Liver (tissue), 8 donors: ENCODE measurements at regions not wholly inside any gene's neighbourhood (a gene's known extent, or its start where the extent isn't known, plus 50 kb on each side); places are given as distances from the start of the nearest gene placed in this dataset.

ENCODE experiments used
- DNase-seq: peaks from one replicate; pipeline ENCODE4 v3.0.0-alpha.2; 2017; ENCODE audit warnings: low spot score
- H3K27ac ChIP-seq, 2 donors: one replicate each; pipeline ENCODE4 v1.7.0; 2013; ENCODE audit warnings: inconsistent platforms in 2 of 2, low read length in 2 of 2, control low read depth in 1 of 2, low read depth in 1 of 2, mild to moderate bottlenecking in 1 of 2
- H3K27me3 ChIP-seq, 4 donors: one replicate each; pipeline versions ENCODE4 v1.6.1 to v1.7.0; 2013; ENCODE audit warnings: low read length in 3 of 4, inconsistent platforms in 1 of 4, mild to moderate bottlenecking in 1 of 4, moderate library complexity in 1 of 4; ENCODE audit not compliant: control insufficient read depth in 4 of 4, insufficient read depth in 4 of 4
- H3K36me3 ChIP-seq, 4 donors: one replicate each; pipeline versions ENCODE4 v1.6.1 to v1.7.0; 2013; ENCODE audit warnings: low read length in 3 of 4, mild to moderate bottlenecking in 3 of 4, low read depth in 1 of 4, moderate library complexity in 1 of 4; ENCODE audit not compliant: control insufficient read depth in 4 of 4, insufficient read depth in 3 of 4
- H3K4me1 ChIP-seq, 4 donors: one replicate each; pipeline versions ENCODE4 v1.6.1 to v1.7.0; 2013; ENCODE audit warnings: low read length in 3 of 4, mild to moderate bottlenecking in 3 of 4, moderate library complexity in 1 of 4; ENCODE audit not compliant: control insufficient read depth in 4 of 4, insufficient read depth in 4 of 4
- H3K4me3 ChIP-seq, 3 donors: one replicate each; pipeline versions ENCODE4 v1.6.1 to v1.7.0; 2013; ENCODE audit warnings: low read length in 3 of 3, control low read depth in 1 of 3, low read depth in 1 of 3, mild to moderate bottlenecking in 1 of 3
- H3K9ac ChIP-seq, 2 donors: one replicate each; pipeline ENCODE4 v1.7.0; 2013; ENCODE audit warnings: low read length in 2 of 2, mild to moderate bottlenecking in 2 of 2, moderate library complexity in 2 of 2, control low read depth in 1 of 2, low read depth in 1 of 2
- H3K9me3 ChIP-seq, 4 donors: one replicate each; pipeline versions ENCODE4 v1.6.1 to v1.7.0; 2013; ENCODE audit warnings: low read length in 3 of 4; ENCODE audit not compliant: control insufficient read depth in 4 of 4
- ATF3 ChIP-seq: IDR thresholded peaks from 2 replicates; pipeline ENCODE4 v1.6.1; 2016; ENCODE audit warnings: antibody characterized with exemption
- CTCF ChIP-seq: fragments of 150-350 bp; IDR thresholded peaks from 2 replicates; pipeline ENCODE4 v1.5.1; 2017; ENCODE audit warnings: improper control_type of control experiment, low read depth, low read length; ENCODE audit not compliant: missing input control
- FOXA1 ChIP-seq: IDR thresholded peaks from 2 replicates; pipeline ENCODE4 v1.6.1; 2016; ENCODE audit warnings: antibody characterized with exemption
- FOXA2 ChIP-seq: IDR thresholded peaks from 2 replicates; pipeline ENCODE4 v1.6.1; 2016; ENCODE audit warnings: antibody characterized with exemption
- HNF4A ChIP-seq, 2 donors: conservative IDR thresholded peaks; 2 replicates each; pipeline ENCODE4 v1.6.1; 2016; ENCODE audit warnings: antibody characterized with exemption in 2 of 2, mild to moderate bottlenecking in 2 of 2
- HNF4G ChIP-seq: IDR thresholded peaks from 2 replicates; pipeline ENCODE4 v1.6.1; 2016; ENCODE audit warnings: antibody characterized with exemption
- MAX ChIP-seq: IDR thresholded peaks from 2 replicates; pipeline ENCODE4 v1.6.1; 2016; ENCODE audit warnings: antibody characterized with exemption
- NR2F2 ChIP-seq: IDR thresholded peaks from 2 replicates; pipeline ENCODE4 v1.6.1; 2016; ENCODE audit warnings: antibody characterized with exemption
- REST ChIP-seq: IDR thresholded peaks from 2 replicates; pipeline ENCODE4 v1.6.1; 2016; ENCODE audit warnings: antibody characterized with exemption, mild to moderate bottlenecking
- TAF1 ChIP-seq: conservative IDR thresholded peaks from 2 replicates; pipeline ENCODE4 v1.6.1; 2016; ENCODE audit warnings: antibody characterized with exemption, mild to moderate bottlenecking
- YY1 ChIP-seq: IDR thresholded peaks from 2 replicates; pipeline ENCODE4 v1.6.1; 2016; ENCODE audit warnings: antibody characterized with exemption, mild to moderate bottlenecking
- ZBTB33 ChIP-seq: IDR thresholded peaks from 2 replicates; pipeline ENCODE4 v1.6.1; 2016; ENCODE audit warnings: antibody characterized with exemption
- WGBS: extraction: QIAGEN DNeasy Blood & Tissue Kit; methylation state at CpG from one replicate; pipeline ENCODE4 v1.1.7; 2013; 5-methylcytosine and 5-hydroxymethylcytosine counted together
- donor health status: healthy.
- donor health status: healthy.
- donor health status: healthy.
- donor health status: healthy.
- donor health status: healthy.

GRCh38 chr7:21200503-21200902 is 227.4 kb upstream of the SP4 start (continued):
- no peak for TF ChIP-seq REST
- no peak for TF ChIP-seq ATF3
- no peak for TF ChIP-seq FOXA2
- TF ChIP-seq TAF1 = no peak
- no peak for TF ChIP-seq HNF4G

GRCh38 chr7:21214657-21215056 is 213.2 kb upstream of the SP4 start:
- WGBS = 87% methylated on average over 1 of the region's 1 CpG
- no peak for DNase-seq
- Histone ChIP-seq H3K36me3 (no peaks in the 10 kb centered on the region), H3K27me3 (peaks cover 0 to 6% (median 0%) of the 10 kb centered on the region in 4 donors), H3K9ac (no peak overlapping the region), H3K9me3 (no peaks in the 10 kb centered on the region), H3K27ac (no peak overlapping the region), H3K4me3 (no peak overlapping the region), H3K4me1 (no peaks in the 10 kb centered on the region)
- TF ChIP-seq FOXA2 = no peak
- no peak for TF ChIP-seq REST
- TF ChIP-seq NR2F2 = no peak
- TF ChIP-seq TAF1 = no peak
- no peak for TF ChIP-seq ATF3
- TF ChIP-seq MAX = no peak
- TF ChIP-seq ZBTB33 = no peak
- TF ChIP-seq FOXA1 = no peak

- Histone ChIP-seq H3K4me1 (no peaks in the 10 kb centered on the region), H3K27ac (no peak overlapping the region), H3K9me3 (no peaks in the 10 kb centered on the region), H3K9ac (no peak overlapping the region), H3K27me3 (peaks cover 0 to 5% (median 0%) of the 10 kb centered on the region in 4 donors), H3K36me3 (no peaks in the 10 kb centered on the region), H3K4me3 (no peak overlapping the region)
- no peak for DNase-seq
- WGBS = 77% methylated on average over 1 of the region's 1 CpG
- TF ChIP-seq HNF4A (conservative IDR thresholded peaks at IDR 0.05) = no peak
- no peak for TF ChIP-seq TAF1
- TF ChIP-seq HNF4G = no peak
- no peak for TF ChIP-seq ATF3
- no peak for TF ChIP-seq YY1
- TF ChIP-seq CTCF = no peak
- TF ChIP-seq FOXA1 = no peak
- no peak for TF ChIP-seq MAX
These were observed 212.6 kb upstream of the SP4 start for GRCh38 chr7:21215307-21215706.
